ENCODE measurements at regions not wholly inside any gene's neighbourhood (a gene's known extent, or its start where the extent isn't known, plus 50 kb on each side); places are given as distances from the start of the nearest gene placed in this dataset.
"Not testable (repeated sequence)": the region's sequence is repeated elsewhere in the genome, so short reads cannot be mapped to it uniquely, and the experiment has no call there.

DNA sequence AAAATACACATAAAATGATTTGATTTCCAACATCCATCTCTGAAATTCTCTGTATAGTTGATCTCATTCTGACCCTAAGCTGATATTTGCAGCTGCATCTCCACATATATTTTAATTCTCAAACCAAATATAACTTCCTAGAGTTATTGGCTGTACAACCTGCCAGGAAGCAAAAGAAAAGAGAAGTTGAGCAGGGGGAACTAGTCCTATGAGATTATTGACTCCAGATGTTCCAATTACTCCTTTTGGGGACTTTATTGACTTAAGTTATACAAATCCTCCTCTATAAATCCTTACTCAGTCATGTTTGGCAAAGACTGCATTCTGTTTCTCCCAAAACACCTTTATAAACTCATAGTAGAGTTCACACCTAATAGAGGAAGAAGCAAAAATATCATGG, 599.4 kb upstream of the ANKRD30A start:
- TF ChIP-seq EZH2phosphoT487 (IDR thresholded peaks at IDR 0.05; ENCODE audit: borderline replicate concordance), result no peak
- TF ChIP-seq, protein P1, sequence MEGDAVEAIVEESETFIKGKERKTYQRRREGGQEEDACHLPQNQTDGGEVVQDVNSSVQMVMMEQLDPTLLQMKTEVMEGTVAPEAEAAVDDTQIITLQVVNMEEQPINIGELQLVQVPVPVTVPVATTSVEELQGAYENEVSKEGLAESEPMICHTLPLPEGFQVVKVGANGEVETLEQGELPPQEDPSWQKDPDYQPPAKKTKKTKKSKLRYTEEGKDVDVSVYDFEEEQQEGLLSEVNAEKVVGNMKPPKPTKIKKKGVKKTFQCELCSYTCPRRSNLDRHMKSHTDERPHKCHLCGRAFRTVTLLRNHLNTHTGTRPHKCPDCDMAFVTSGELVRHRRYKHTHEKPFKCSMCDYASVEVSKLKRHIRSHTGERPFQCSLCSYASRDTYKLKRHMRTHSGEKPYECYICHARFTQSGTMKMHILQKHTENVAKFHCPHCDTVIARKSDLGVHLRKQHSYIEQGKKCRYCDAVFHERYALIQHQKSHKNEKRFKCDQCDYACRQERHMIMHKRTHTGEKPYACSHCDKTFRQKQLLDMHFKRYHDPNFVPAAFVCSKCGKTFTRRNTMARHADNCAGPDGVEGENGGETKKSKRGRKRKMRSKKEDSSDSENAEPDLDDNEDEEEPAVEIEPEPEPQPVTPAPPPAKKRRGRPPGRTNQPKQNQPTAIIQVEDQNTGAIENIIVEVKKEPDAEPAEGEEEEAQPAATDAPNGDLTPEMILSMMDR (conservative IDR thresholded peaks at IDR 0.05; ENCODE audit: low read length), result no peak
- no peaks in the 10 kb centered on the region for H3K9me2 ChIP-seq (replicated peaks; ENCODE audit: low read depth, low read length)
- H3K27me3 ChIP-seq (ENCODE audit: insufficient read depth, low read length, poor library complexity, severe bottlenecking), result no peaks in the 10 kb centered on the region
- no peak overlapping the region for H2AFZ ChIP-seq (ENCODE audit: low read length)
- no peak overlapping the region for H3K9ac ChIP-seq (ENCODE audit: low read depth, low read length, poor library complexity, severe bottlenecking)
- H3K4me2 ChIP-seq (ENCODE audit: low read depth, low read length, poor library complexity, severe bottlenecking), result no peak overlapping the region
- H3K79me2 ChIP-seq (ENCODE audit: insufficient read depth, low read length), result no peaks in the 10 kb centered on the region
- H4K20me1 ChIP-seq (ENCODE audit: insufficient read depth, low read length, poor library complexity, severe bottlenecking), result no peaks in the 10 kb centered on the region
- H3K36me3 ChIP-seq (ENCODE audit: insufficient read depth, low read length), result no peaks in the 10 kb centered on the region
- no peaks in the 10 kb centered on the region for H3K4me1 ChIP-seq (ENCODE audit: insufficient read depth, low read length, poor library complexity, severe bottlenecking)
- H3K9me3 ChIP-seq (ENCODE audit: insufficient read depth, low read depth, low read length), result peaks cover 4% of the 10 kb centered on the region
- H3F3A ChIP-seq (ENCODE audit: low read depth), result no peaks in the 10 kb centered on the region
- H3K4me3 ChIP-seq (ENCODE audit: low read length, poor library complexity, severe bottlenecking), result no peak overlapping the region

DNA sequence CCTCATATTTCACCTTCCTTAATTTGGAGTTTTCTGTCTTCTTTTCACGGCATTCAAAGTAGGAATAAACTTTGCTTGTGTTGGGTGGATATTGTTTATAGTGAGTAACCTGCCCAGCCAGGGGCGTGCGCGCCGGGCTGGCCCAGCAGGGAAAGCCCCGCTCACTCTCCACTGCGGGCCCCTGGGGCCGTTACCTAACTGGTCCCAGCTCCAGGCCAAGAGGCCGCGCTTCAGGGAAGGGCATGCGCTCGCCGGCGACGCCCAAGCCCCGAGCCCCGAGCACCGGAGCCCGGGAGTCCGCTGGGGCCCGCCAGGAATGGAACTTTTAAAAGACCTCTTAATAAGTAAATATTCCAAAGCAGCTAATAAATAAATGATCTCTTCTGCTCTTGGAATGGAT, 601.3 kb upstream of the ANKRD30A start:
- not testable (repeated sequence) for H3K9me3 ChIP-seq (ENCODE audit: insufficient read depth, low read depth, low read length); H3K27me3 ChIP-seq (ENCODE audit: insufficient read depth, low read length, poor library complexity, severe bottlenecking); H2AFZ ChIP-seq (ENCODE audit: low read length); H3K4me2 ChIP-seq (ENCODE audit: low read depth, low read length, poor library complexity, severe bottlenecking); H3K4me1 ChIP-seq (ENCODE audit: insufficient read depth, low read length, poor library complexity, severe bottlenecking); H3K36me3 ChIP-seq (ENCODE audit: insufficient read depth, low read length); H3F3A ChIP-seq (ENCODE audit: low read depth); H3K4me3 ChIP-seq (ENCODE audit: low read length, poor library complexity, severe bottlenecking); H3K9me2 ChIP-seq (replicated peaks; ENCODE audit: low read depth, low read length); H4K20me1 ChIP-seq (ENCODE audit: insufficient read depth, low read length, poor library complexity, severe bottlenecking); H3K9ac ChIP-seq (ENCODE audit: low read depth, low read length, poor library complexity, severe bottlenecking); H3K79me2 ChIP-seq (ENCODE audit: insufficient read depth, low read length)

DNA sequence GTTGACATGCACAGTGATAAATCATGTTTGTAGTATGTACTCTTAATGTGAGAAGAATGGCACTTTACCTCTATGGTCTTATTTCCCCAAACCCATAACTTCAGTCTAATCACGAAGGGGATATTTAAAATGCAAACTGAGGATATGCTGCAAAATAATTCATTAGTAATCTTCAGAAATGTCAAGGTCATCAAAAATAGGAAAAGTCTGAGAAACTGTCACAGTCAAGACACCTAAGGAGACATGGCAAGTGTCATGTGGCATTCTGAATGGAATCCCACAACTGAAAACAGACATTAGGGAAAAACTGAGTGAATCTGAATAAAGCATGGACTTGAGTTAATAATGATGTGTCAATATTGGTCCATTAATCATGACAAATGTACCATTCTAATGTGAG, 605.5 kb upstream of the ANKRD30A start:
- Histone ChIP-seq H4K20me1 (ENCODE audit: insufficient read depth, low read length, poor library complexity, severe bottlenecking) (no peaks in the 10 kb centered on the region), H3F3A (ENCODE audit: low read depth) (no peaks in the 10 kb centered on the region), H3K27me3 (ENCODE audit: insufficient read depth, low read length, poor library complexity, severe bottlenecking) (no peaks in the 10 kb centered on the region), H3K4me1 (ENCODE audit: insufficient read depth, low read length, poor library complexity, severe bottlenecking) (no peaks in the 10 kb centered on the region), H3K9me2 (replicated peaks; ENCODE audit: low read depth, low read length) (no peaks in the 10 kb centered on the region), H2AFZ (ENCODE audit: low read length) (no peak overlapping the region), H3K79me2 (ENCODE audit: insufficient read depth, low read length) (no peaks in the 10 kb centered on the region), H3K4me3 (ENCODE audit: low read length, poor library complexity, severe bottlenecking) (no peak overlapping the region), H3K9ac (ENCODE audit: low read depth, low read length, poor library complexity, severe bottlenecking) (no peak overlapping the region), H3K36me3 (ENCODE audit: insufficient read depth, low read length) (no peaks in the 10 kb centered on the region), H3K4me2 (ENCODE audit: low read depth, low read length, poor library complexity, severe bottlenecking) (no peak overlapping the region), H3K9me3 (ENCODE audit: insufficient read depth, low read depth, low read length) (no peaks in the 10 kb centered on the region; the same call in 1 of the 2 replicates)
- TF ChIP-seq, protein P1 (conservative IDR thresholded peaks at IDR 0.05; ENCODE audit: low read length), result no peak
- no peak for TF ChIP-seq EZH2phosphoT487 (IDR thresholded peaks at IDR 0.05; ENCODE audit: borderline replicate concordance)

DNA sequence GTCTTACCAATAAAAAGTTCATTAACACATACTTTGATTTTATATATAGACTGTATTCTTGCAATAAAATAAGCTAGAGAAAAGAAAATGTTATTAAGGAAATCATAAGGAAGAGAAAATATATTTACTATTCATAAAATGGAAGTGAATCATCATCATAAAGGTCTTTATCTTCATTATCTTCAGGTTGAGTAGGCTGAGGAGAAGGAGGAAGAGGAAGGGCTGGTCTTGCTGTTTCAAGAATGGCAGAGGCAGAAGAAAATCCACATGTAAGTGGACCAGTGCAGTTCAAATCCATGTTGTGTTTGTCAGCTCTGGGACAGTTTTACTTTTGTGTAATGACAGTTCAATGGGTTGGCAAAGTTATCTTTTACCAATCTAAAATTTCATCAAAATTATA, 609.1 kb upstream of the ANKRD30A start:
- H3K9ac ChIP-seq (ENCODE audit: low read depth, low read length, poor library complexity, severe bottlenecking), result no peak overlapping the region
- no peaks in the 10 kb centered on the region for H3K27me3 ChIP-seq (ENCODE audit: insufficient read depth, low read length, poor library complexity, severe bottlenecking)
- H4K20me1 ChIP-seq (ENCODE audit: insufficient read depth, low read length, poor library complexity, severe bottlenecking), result no peaks in the 10 kb centered on the region
- TF ChIP-seq EZH2phosphoT487 (IDR thresholded peaks at IDR 0.05; ENCODE audit: borderline replicate concordance), result no peak
- TF ChIP-seq, protein P1 (conservative IDR thresholded peaks at IDR 0.05; ENCODE audit: low read length), result no peak
- H3K79me2 ChIP-seq (ENCODE audit: insufficient read depth, low read length), result no peaks in the 10 kb centered on the region
- H3K9me3 ChIP-seq (ENCODE audit: insufficient read depth, low read depth, low read length), result no peaks in the 10 kb centered on the region; the same call in 1 of the 2 replicates
- no peaks in the 10 kb centered on the region for H3K4me1 ChIP-seq (ENCODE audit: insufficient read depth, low read length, poor library complexity, severe bottlenecking)
- no peaks in the 10 kb centered on the region for H3K9me2 ChIP-seq (replicated peaks; ENCODE audit: low read depth, low read length)
- no peak overlapping the region for H3K4me3 ChIP-seq (ENCODE audit: low read length, poor library complexity, severe bottlenecking)
- no peaks in the 10 kb centered on the region for H3F3A ChIP-seq (ENCODE audit: low read depth)
- no peak overlapping the region for H3K4me2 ChIP-seq (ENCODE audit: low read depth, low read length, poor library complexity, severe bottlenecking)
- H3K36me3 ChIP-seq (ENCODE audit: insufficient read depth, low read length), result no peaks in the 10 kb centered on the region
- no peak overlapping the region for H2AFZ ChIP-seq (ENCODE audit: low read length)

Data from Loucy (cell line).